Neutrophil (primary cell): ENCODE measurements at regions not wholly inside any gene's neighbourhood (a gene's known extent, or its start where the extent isn't known, plus 50 kb on each side); places are given as distances from the start of the nearest gene placed in this dataset.

Source experiments
- H3K27ac ChIP-seq: fragments of 200-600 bp; sonication (generic); 2 replicates; pipeline ENCODE4 v1.5.1; 2016; ENCODE audit warnings: mild to moderate bottlenecking, moderate library complexity
- H3K27me3 ChIP-seq: fragments of 200-600 bp; sonication (generic); 2 replicates; pipeline ENCODE4 v1.6.0; 2016; ENCODE audit warnings: mild to moderate bottlenecking
- H3K36me3 ChIP-seq: fragments of 200-600 bp; sonication (generic); 2 replicates; pipeline ENCODE4 v1.5.1; 2017
- H3K4me1 ChIP-seq, 2 experiments: fragments of 200-600 bp in 1 of 2; sonication (generic) in 1 of 2; 1 replicate in 1 of 2; 2 replicates in 1 of 2; pipeline versions ENCODE4 v1.5.1 to v1.6.1; 2013 to 2016; ENCODE audit warnings: low read depth in 1 of 2, low read length in 1 of 2, mild to moderate bottlenecking in 1 of 2, moderate library complexity in 1 of 2; ENCODE audit not compliant: control insufficient read depth in 1 of 2, insufficient read depth in 1 of 2
- H3K4me3 ChIP-seq, 2 experiments: fragments of 200-600 bp in 1 of 2; sonication (generic) in 1 of 2; 1 replicate in 1 of 2; 2 replicates in 1 of 2; pipeline ENCODE4 v1.5.1; 2013 to 2016; ENCODE audit warnings: low read depth in 1 of 2, low read length in 1 of 2, mild to moderate bottlenecking in 1 of 2, moderate library complexity in 1 of 2
- H3K9me3 ChIP-seq: fragments of 200-600 bp; sonication (generic); 2 replicates; pipeline ENCODE4 v1.5.1; 2016
- TF ChIP-seq, protein P1 (sequence below): fragments of 200-600 bp; sonication (generic); IDR thresholded peaks from 2 replicates; pipeline ENCODE4 v1.5.1; 2016; ENCODE audit warnings: antibody characterized with exemption

DNA sequence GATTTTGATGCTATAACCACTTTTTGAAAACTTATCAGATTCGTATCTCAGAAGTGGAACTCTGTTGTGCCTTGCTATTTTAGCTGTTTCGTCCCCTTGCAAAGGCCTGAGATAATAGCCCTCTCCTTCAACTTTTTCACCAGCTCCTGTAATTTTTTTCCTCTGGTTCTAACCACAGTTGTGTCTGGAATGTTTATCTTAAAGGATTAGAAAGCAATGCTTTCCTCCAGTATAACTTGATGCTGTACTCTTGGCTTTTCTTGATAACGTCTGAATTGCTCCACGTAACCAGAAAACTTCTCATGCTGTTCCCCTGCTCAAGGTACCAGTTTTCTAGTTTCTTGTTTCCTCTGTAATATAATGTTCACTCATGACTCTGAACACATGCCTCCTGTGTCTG lies 209.4 kb downstream of the DTWD2 start:
- Histone ChIP-seq H3K9me3 (no peaks in the 10 kb centered on the region), H3K27ac (no peak overlapping the region), H3K27me3 (no peaks in the 10 kb centered on the region), H3K4me1 (no peaks in the 10 kb centered on the region), H3K4me3 (no peak overlapping the region), H3K36me3 (no peaks in the 10 kb centered on the region)
- TF ChIP-seq, protein P1, sequence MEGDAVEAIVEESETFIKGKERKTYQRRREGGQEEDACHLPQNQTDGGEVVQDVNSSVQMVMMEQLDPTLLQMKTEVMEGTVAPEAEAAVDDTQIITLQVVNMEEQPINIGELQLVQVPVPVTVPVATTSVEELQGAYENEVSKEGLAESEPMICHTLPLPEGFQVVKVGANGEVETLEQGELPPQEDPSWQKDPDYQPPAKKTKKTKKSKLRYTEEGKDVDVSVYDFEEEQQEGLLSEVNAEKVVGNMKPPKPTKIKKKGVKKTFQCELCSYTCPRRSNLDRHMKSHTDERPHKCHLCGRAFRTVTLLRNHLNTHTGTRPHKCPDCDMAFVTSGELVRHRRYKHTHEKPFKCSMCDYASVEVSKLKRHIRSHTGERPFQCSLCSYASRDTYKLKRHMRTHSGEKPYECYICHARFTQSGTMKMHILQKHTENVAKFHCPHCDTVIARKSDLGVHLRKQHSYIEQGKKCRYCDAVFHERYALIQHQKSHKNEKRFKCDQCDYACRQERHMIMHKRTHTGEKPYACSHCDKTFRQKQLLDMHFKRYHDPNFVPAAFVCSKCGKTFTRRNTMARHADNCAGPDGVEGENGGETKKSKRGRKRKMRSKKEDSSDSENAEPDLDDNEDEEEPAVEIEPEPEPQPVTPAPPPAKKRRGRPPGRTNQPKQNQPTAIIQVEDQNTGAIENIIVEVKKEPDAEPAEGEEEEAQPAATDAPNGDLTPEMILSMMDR = no peak

DNA sequence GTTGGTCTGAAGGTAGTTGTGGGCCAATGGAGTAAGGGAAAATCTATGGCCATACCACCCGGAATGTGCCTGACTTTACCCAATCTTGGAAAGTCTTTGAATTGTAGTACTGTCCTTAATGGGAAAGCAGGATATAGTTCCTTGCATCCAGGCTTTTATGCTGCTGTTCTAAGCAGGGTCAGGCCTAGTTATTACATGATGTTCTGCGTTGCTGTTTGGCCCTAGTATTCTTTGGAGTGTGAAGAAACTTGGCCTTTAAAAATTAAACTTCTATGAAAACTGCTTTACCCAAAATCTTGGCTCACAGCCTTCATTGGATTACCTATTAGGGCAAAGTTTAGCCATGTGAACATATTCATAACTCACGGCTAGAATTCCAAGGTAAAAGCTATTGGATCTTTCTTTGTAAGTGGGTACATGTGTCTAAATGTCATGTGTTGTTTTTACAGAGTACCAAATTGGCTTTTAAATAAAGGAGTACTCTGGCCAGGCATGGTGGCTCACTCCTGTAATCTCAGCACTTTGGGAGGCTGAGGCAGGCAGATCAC lies 211.1 kb downstream of the DTWD2 start:
- Histone ChIP-seq H3K4me1 (no peaks in the 10 kb centered on the region), H3K27me3 (no peaks in the 10 kb centered on the region), H3K9me3 (no peaks in the 10 kb centered on the region), H3K27ac (no peak overlapping the region), H3K4me3 (no peak overlapping the region), H3K36me3 (no peaks in the 10 kb centered on the region)
- TF ChIP-seq, protein P1 = no peak

DNA sequence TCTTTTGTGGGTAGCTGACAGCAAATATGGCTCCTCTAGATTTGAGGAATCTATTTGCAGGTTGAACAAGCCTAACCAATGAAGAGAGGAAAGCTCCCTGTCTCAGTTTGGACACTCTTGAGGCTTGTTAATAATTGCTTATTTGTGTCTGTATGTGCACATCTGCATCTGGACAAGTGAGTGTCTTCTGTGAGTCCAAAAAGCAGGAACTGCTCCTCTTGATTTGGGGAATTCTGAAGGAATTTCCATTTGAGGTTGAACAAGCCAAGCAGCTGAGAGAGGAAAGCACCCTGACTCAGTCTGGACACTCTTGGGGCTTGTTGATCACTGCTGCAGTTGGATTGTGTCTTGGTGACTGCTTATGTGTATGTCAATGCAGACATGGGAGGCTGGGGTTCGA lies 211.6 kb downstream of the DTWD2 start:
- no peaks in the 10 kb centered on the region for H3K36me3 ChIP-seq
- TF ChIP-seq, protein P1 = no peak

DNA sequence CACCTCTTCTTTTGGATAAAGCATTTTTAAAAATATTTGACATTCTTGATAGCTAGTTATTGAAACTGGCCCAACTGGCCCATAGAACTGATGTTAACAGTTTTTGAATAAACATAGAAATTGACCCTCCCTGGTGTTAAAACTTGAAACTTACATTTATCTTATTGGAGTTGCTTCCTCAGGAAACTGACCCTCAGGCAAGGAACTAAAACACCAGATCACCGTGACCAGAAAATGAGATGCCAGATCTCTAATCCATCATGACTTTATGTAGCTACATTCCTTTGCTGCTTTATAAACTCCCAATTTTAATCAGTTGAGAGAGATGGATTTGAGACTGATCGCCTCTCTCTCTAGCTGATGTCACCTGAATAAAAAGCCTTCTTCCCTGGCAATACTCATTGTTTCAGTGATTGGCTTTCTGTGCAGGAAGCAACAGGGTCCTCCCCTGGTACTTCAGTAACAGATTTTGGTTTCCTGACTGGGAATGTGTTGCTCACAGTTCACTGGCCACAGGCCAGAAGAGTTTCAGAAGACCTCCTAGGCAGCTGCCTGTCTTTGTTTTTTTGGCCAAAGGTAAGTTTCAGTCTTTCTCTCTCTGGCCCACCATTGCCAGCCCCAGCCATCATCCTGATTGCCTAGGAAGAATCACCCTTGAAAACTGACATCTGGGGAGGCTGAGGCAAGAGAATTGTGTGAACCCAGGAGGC lies 212.4 kb downstream of the DTWD2 start:
- Histone ChIP-seq H3K27me3 (no peaks in the 10 kb centered on the region), H3K27ac (no peak overlapping the region), H3K4me3 (no peak overlapping the region), H3K4me1 (no peaks in the 10 kb centered on the region), H3K36me3 (no peaks in the 10 kb centered on the region), H3K9me3 (no peaks in the 10 kb centered on the region)
- TF ChIP-seq, protein P1 = no peak

More for the DNA sequence above, 211.6 kb downstream of the DTWD2 start:
- H3K4me3 ChIP-seq = no peak overlapping the region
- H3K9me3 ChIP-seq = no peaks in the 10 kb centered on the region
- H3K4me1 ChIP-seq = no peaks in the 10 kb centered on the region
- H3K27ac ChIP-seq = no peak overlapping the region
- no peaks in the 10 kb centered on the region for H3K27me3 ChIP-seq

DNA sequence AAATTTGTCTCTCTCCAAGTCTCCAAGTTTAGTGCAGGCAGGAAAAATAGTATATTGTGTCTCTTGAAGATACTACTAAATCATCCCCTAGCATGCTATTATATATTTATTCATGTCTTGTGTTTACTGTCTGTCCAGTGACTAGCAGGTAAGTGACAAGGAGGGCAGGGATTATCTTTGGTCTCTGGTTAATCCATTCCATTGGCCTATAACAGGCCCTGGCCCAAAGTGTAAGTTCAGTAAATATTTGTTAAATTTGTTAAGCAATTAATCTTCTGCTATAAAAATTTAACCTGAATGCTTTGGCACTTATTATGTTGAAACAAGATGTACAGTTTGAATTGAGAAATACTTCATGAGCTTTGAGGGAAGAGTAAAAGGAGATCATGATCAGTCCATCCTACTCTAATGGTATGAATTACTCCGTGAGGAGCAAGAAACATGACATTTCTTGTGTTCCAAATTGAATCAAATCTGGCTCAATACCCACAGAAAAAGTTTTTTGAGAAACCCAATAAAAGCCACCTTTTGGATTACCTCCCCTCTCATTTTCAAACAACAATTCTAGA lies 219.7 kb downstream of the DTWD2 start:
- no peak overlapping the region for H3K4me3 ChIP-seq
- H3K27me3 ChIP-seq = no peaks in the 10 kb centered on the region
- H3K4me1 ChIP-seq = no peaks in the 10 kb centered on the region
- H3K27ac ChIP-seq = no peak overlapping the region
- no peaks in the 10 kb centered on the region for H3K9me3 ChIP-seq
- TF ChIP-seq, protein P1 = no peak
- H3K36me3 ChIP-seq = no peaks in the 10 kb centered on the region
